HG03139 (cell line): ENCODE measurements at regions not wholly inside any gene's neighbourhood (a gene's known extent, or its start where the extent isn't known, plus 50 kb on each side); places are given as distances from the start of the nearest gene placed in this dataset.

ENCODE experiments used
- ATAC-seq: cut with Tn5 transposase; IDR thresholded peaks from one replicate; pipeline ENCODE4 v1.9.1; 2021; ENCODE audit not compliant: unreplicated experiment

DNA sequence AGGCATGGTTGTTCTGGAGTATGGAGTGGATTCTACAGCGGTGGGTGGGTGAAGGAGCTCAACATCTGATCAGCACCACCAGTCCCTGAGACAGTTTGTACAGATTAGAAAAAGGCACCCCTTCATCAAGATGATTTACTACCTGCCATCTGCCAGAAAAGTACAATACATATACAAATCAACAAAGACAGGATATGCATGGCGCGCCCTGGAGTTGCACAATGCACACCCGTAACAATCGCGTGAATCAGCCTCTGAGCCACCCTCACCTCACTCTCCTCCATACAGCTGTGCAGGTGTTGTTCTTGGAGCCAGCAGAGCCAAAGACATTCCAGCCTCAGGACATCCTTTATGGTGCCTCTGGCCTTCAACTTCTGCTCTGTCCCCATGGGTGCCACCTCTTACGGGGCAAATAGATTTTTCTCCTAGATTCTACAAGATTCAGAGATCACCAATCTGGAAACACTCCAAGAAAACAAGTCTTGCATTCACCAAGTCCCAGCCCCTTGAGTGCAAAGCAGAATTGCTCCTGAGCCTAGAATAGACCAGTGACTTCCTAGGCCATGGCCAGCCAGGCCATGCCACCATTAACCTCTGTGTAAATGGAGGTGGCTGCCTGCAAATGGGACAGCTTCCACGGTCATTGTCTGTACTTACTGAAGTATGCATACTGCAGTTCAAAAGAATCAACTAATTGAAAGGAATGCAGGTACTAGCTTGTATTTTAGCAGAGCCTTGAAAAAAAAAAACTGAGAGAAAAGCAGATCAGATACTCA, 490.9 kb downstream of the SOX6 start:
- no peak for ATAC-seq

GRCh38 chr11:15867871-15868270, 488.5 kb downstream of the SOX6 start:
- ATAC-seq, result no peak

GRCh38 chr11:15870911-15871310, 485.4 kb downstream of the SOX6 start:
- no peak for ATAC-seq

- no peak for ATAC-seq
Measured at GRCh38 chr11:15871904-15872626, 484.3 kb downstream of the SOX6 start.

DNA sequence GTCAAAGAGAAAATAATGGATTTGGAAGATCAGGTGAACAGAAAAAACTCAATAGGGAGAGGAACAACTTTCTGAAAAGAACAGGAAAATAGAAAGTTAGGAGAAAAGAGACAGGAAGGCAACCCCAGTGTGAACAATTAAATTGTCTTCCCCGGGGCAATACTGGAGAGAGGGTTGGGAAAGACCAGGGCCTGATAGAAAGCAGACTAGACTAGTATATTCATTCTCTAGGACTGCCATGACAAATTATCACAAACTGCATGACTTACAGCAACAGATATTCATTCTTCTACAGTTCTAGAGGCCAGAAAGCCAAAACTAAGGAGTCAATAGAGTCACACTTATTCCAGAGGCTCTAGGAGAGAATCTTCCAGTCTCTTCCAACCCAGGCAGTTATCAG, 482.8 kb downstream of the SOX6 start:
- no peak for ATAC-seq

- ATAC-seq, result no peak
Measured at GRCh38 chr11:15874704-15875103, 481.6 kb downstream of the SOX6 start.

DNA sequence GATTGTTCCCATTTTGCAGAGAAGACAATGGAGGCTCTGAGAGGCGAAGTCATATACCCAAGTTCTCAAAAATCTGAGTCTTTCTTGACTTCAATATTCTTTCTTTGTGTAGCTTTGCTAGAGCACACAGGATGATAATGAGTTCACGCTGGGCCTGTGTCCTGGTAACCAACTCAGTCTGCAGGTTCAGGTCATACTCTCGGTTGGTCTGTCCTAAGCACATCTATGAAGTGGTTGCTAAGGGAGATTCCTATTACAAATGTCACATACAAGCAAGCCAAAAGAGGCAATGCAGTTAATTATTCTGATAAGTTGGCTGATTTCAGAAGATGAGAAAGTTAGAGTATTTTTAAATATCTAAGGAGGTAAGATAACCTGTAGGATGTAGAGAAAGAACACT, 481.0 kb downstream of the SOX6 start:
- no peak for ATAC-seq

DNA sequence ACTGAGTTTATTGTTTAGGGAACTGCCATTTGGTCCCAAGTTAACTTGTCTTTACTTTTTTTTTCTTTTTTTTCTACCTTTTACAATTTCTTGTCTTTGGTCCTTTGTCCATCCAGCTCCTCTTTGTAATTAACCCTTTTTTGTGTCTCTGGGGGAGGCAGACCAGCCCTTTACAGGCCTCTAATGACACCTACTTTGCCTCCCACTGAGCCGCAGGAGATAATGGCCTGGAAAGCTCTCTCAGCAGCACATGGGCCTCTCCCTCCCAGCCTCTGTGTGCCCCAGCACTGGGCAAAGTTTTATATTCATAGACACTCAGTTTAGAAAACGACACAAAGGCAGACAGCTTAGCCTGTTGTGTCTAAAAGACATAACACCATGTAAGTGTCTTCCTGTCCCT, 480.4 kb downstream of the SOX6 start:
- ATAC-seq, result no peak

- ATAC-seq, result no peak
Measured at GRCh38 chr11:15878756-15879155, 477.6 kb downstream of the SOX6 start.

DNA sequence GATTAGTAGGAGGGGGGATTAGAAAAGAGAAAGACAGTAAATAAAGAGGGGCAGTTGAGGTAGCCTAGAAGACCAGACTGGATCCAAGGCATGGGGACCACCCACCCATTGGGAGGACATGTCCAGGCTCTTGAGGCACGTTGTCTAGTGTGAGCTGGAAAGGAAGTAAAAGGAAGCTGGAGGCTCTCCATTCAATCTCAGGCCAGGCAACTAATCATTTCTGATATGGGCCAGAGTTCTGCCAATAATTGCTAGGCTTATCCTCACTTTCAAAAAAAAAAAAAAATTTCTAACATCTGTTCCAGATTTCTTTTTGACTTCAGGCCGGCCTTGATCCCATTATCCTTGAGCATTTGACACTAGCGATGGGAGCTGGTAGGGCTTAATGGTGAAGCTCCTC, 476.1 kb downstream of the SOX6 start:
- ATAC-seq, result no peak

DNA sequence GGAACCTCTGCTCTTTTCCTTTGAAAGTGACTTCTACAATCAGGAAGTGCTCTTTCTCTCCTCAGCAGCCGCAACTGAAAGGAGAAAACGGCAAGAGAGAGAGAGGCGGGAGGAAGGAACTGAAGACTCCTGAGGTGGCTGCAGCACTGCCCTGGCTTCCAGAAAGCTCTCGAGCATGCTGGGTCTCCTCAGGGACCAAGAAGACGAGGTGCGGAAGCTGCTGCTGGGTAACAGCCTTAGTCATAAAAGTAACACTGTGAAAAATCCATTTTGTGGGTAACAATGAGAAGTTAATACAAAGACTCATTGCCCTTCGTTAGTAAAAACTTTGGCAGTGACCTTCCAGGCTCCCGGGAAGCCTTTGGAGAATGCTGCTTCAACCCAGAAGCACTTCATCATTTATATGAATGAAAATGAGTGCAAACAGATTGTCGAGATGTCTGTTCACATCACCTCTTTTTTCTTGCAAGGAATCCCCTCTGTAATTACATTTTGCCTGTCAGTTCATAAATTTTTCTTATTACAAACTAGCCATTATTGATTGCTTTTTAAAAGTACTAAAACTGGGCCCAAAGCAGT, 473.4 kb downstream of the SOX6 start:
- no peak for ATAC-seq

- no peak for ATAC-seq
Measured at GRCh38 chr11:15883455-15883920, 472.9 kb downstream of the SOX6 start.

GRCh38 chr11:15884141-15884540, 472.2 kb downstream of the SOX6 start:
- no peak for ATAC-seq

- no peak for ATAC-seq
Measured at GRCh38 chr11:15884777-15885540, 471.4 kb downstream of the SOX6 start.

DNA sequence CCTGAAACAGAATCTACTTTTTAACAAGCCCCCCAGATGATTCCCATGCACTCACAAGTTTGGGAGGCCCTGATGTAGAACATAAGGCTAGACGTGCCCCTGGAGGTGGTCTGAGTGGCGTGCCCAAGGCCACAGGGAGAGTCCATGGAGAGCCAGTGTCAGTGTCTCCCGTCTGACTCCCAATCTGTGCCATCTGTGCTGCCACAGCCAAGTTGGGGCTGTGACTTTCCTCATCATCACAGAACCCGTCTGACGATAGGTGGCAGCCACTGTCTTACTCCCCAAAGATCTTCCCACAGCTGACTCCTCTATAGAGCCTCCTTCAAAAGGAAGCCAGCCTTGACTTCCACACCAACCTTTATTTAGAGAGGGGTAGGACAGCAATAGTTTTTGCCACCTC, 470.5 kb downstream of the SOX6 start:
- ATAC-seq, result no peak

GRCh38 chr11:15886299-15886698, 470.0 kb downstream of the SOX6 start:
- no peak for ATAC-seq

GRCh38 chr11:15886866-15887265, 469.5 kb downstream of the SOX6 start:
- ATAC-seq, result no peak

GRCh38 chr11:15888556-15889345, 467.6 kb downstream of the SOX6 start:
- no peak for ATAC-seq

DNA sequence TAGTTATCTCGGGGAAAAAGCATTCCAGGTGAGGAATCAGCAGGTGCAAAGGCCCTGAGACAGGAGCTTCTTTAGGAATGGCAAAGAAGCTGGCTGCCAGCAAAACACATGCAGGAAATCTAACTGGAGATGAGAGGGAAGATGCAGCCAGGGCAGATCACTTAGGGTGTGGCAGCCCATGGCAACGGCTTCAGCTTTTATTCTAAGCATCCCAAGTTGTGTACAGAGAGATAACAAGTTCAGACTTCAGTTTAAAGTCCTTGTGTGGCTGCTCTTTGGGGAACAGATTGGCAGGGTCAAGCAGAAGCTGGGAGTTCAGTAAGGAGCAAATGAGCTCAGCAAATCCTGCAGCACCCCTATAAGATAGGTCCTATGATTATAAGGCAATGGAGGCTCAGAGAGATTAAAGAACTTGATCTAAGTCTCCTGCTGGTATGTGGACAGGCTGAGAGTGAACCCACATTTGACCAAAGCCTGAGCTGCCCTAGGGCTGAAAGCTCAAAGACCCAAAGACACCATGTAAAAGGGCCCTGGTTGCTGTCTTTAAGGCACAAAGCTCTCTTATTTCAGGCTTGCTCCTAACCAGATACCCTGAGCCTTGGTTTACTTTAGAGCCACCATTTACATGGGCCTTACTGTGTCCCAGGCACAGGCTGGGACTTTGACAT, 466.8 kb downstream of the SOX6 start:
- no peak for ATAC-seq
